Aorta (tissue), 5 donors: ENCODE measurements at regions not wholly inside any gene's neighbourhood (a gene's known extent, or its start where the extent isn't known, plus 50 kb on each side); places are given as distances from the start of the nearest gene placed in this dataset.

Source experiments
- ATAC-seq: fragments of 200-7000 bp; cut with Tn5 transposase; one replicate; pipeline ENCODE4 v1.9.1; 2022; ENCODE audit warnings: moderate library complexity; ENCODE audit not compliant: low FRiP score
- DNase-seq, 2 donors: peaks; one replicate each; pipeline ENCODE4 v3.0.0-alpha.2; 2020
- H3K27ac ChIP-seq, 2 donors: one replicate each; pipeline ENCODE4 v1.5.1; 2013; ENCODE audit warnings: low read length in 2 of 2, mild to moderate bottlenecking in 2 of 2, moderate library complexity in 2 of 2, control low read depth in 1 of 2, inconsistent platforms in 1 of 2, low read depth in 1 of 2
- H3K27me3 ChIP-seq, 2 donors: one replicate each; pipeline ENCODE4 v1.6.1; 2013; ENCODE audit warnings: control low read depth in 1 of 2, low read length in 1 of 2, mild to moderate bottlenecking in 1 of 2, moderate library complexity in 1 of 2; ENCODE audit not compliant: insufficient read depth in 2 of 2, control insufficient read depth in 1 of 2
- H3K36me3 ChIP-seq, 2 donors: one replicate each; pipeline ENCODE4 v1.6.1; 2013; ENCODE audit warnings: control low read depth in 1 of 2, low read length in 1 of 2, mild to moderate bottlenecking in 1 of 2; ENCODE audit not compliant: insufficient read depth in 2 of 2, control insufficient read depth in 1 of 2
- H3K4me1 ChIP-seq, 2 donors: one replicate each; pipeline ENCODE4 v1.6.1; 2013; ENCODE audit warnings: low read length in 2 of 2, control low read depth in 1 of 2, mild to moderate bottlenecking in 1 of 2, moderate library complexity in 1 of 2; ENCODE audit not compliant: insufficient read depth in 2 of 2, control insufficient read depth in 1 of 2
- H3K4me3 ChIP-seq, 2 donors: one replicate each; pipeline ENCODE4 v1.5.1; 2013; ENCODE audit warnings: low read length in 2 of 2, control low read depth in 1 of 2, mild to moderate bottlenecking in 1 of 2
- H3K9me3 ChIP-seq: one replicate; pipeline ENCODE4 v1.6.1; 2013; ENCODE audit warnings: mild to moderate bottlenecking, low read length; ENCODE audit not compliant: control insufficient read depth
- WGBS, 2 donors: extraction: QIAGEN DNeasy Blood & Tissue Kit; methylation state at CpG; one replicate each; pipeline ENCODE4 v1.1.7; 2013; 5-methylcytosine and 5-hydroxymethylcytosine counted together
- intact Hi-C, 2 donors: fragments of 100-400 bp; cut with DNase I; formaldehyde crosslinking; loops; one replicate each; pipeline versions ENCODE4 v1.14.2 to v1.15.0; 2022
- donor health status: healthy with polysubstance abuse.
- donor health status: Bipolar disorder and iron deficiency.
- donor health status: DM: no; HTN: no; CAD: no.
- donor health status: DM: no; HTN: no; CAD: no.
- donor health status: DM: yes; HTN: yes; CAD: no.

- no peaks in the 10 kb centered on the region for H3K36me3 ChIP-seq
- H3K27me3 ChIP-seq: no peaks in the 10 kb centered on the region
- intact Hi-C loops: no loop called here
- H3K27ac ChIP-seq: no peak overlapping the region
- ATAC-seq: no peak
- DNase-seq: no peak
- no peaks in the 10 kb centered on the region for H3K4me1 ChIP-seq
- 86 to 90% methylated on average over 6 of the region's 6 CpGs for WGBS, 2 donors
- H3K4me3 ChIP-seq: no peak overlapping the region
- H3K9me3 ChIP-seq: no peaks in the 10 kb centered on the region
Measured at GRCh38 chr2:121004950-121005349, 269.3 kb downstream of the GLI2 start.

GRCh38 chr2:121005453-121005852 is 269.8 kb downstream of the GLI2 start:
- no peaks in the 10 kb centered on the region for H3K27me3 ChIP-seq
- ATAC-seq (no peak), DNase-seq (no peak)
- no peak overlapping the region for H3K4me3 ChIP-seq
- whole genome bisulfite sequencing, 2 donors: 85 to 87% methylated on average over 3 of the region's 3 CpGs
- no peaks in the 10 kb centered on the region for H3K36me3 ChIP-seq
- intact Hi-C loops: no loop called here
- H3K9me3 ChIP-seq: no peaks in the 10 kb centered on the region
- no peaks in the 10 kb centered on the region for H3K4me1 ChIP-seq
- H3K27ac ChIP-seq: no peak overlapping the region

- WGBS, 2 donors: 93 to 96% methylated on average over 10 of the region's 10 CpGs
- Histone ChIP-seq H3K4me1 (no peaks in the 10 kb centered on the region), H3K4me3 (no peak overlapping the region), H3K27me3 (no peaks in the 10 kb centered on the region), H3K36me3 (no peaks in the 10 kb centered on the region), H3K9me3 (no peaks in the 10 kb centered on the region), H3K27ac (no peak overlapping the region)
- no peak for DNase-seq
- intact Hi-C loops: no loop called here
- no peak for ATAC-seq
Measured at GRCh38 chr2:121006743-121007489, 271.2 kb downstream of the GLI2 start.

GRCh38 chr2:121007490-121007853 is 271.8 kb downstream of the GLI2 start:
- DNase-seq: no peak
- H3K4me3 ChIP-seq: no peak overlapping the region
- H3K27ac ChIP-seq: no peak overlapping the region
- no peak for ATAC-seq
- H3K36me3 ChIP-seq: no peaks in the 10 kb centered on the region
- no peaks in the 10 kb centered on the region for H3K4me1 ChIP-seq
- WGBS, 2 donors: 95 to 97% methylated on average over 2 of the region's 2 CpGs
- intact Hi-C loops: no loop called here
- no peaks in the 10 kb centered on the region for H3K27me3 ChIP-seq
- no peaks in the 10 kb centered on the region for H3K9me3 ChIP-seq

GRCh38 chr2:121008975-121009374 is 273.3 kb downstream of the GLI2 start:
- WGBS, 2 donors: 75 to 77% methylated on average over 5 of the region's 5 CpGs
- ATAC-seq: no peak
- intact Hi-C loops: no loop called here

GRCh38 chr2:121010998-121011397 is 274.0 kb downstream of the TFCP2L1 start:
- no peaks in the 10 kb centered on the region for H3K27me3 ChIP-seq
- H3K9me3 ChIP-seq: no peaks in the 10 kb centered on the region
- ATAC-seq (no peak), DNase-seq (no peak)
- intact Hi-C loops: no loop called here
- H3K4me3 ChIP-seq: no peak overlapping the region
- H3K4me1 ChIP-seq: no peaks in the 10 kb centered on the region
- no peak overlapping the region for H3K27ac ChIP-seq
- no peaks in the 10 kb centered on the region for H3K36me3 ChIP-seq

More at GRCh38 chr2:121008975-121009374, 273.3 kb downstream of the GLI2 start:
- Histone ChIP-seq H3K27me3 (no peaks in the 10 kb centered on the region), H3K4me1 (no peaks in the 10 kb centered on the region), H3K9me3 (no peaks in the 10 kb centered on the region), H3K36me3 (no peaks in the 10 kb centered on the region), H3K27ac (no peak overlapping the region), H3K4me3 (no peak overlapping the region)
- DNase-seq: no peak

- no peaks in the 10 kb centered on the region for H3K4me1 ChIP-seq
- H3K4me3 ChIP-seq: no peak overlapping the region
- no peaks in the 10 kb centered on the region for H3K36me3 ChIP-seq
- H3K9me3 ChIP-seq: no peaks in the 10 kb centered on the region
- no peaks in the 10 kb centered on the region for H3K27me3 ChIP-seq
- 96 to 99% methylated on average over 3 of the region's 3 CpGs for WGBS, 2 donors
- H3K27ac ChIP-seq: no peak overlapping the region
- no peak for DNase-seq
- intact Hi-C loops: no loop called here
- no peak for ATAC-seq
Measured at GRCh38 chr2:121014876-121015275, 270.1 kb downstream of the TFCP2L1 start.

- H3K36me3 ChIP-seq: no peaks in the 10 kb centered on the region
- DNase-seq: no peak
- ATAC-seq: no peak
- intact Hi-C loops: no loop called here
- no peaks in the 10 kb centered on the region for H3K27me3 ChIP-seq
- 76 to 81% methylated on average over 7 of the region's 7 CpGs for WGBS, 2 donors
- H3K27ac ChIP-seq: no peak overlapping the region
- H3K9me3 ChIP-seq: no peaks in the 10 kb centered on the region
- no peaks in the 10 kb centered on the region for H3K4me1 ChIP-seq
- H3K4me3 ChIP-seq: no peak overlapping the region
Measured at GRCh38 chr2:121015971-121016485, 269.0 kb downstream of the TFCP2L1 start.

GRCh38 chr2:121017396-121017795 is 267.6 kb downstream of the TFCP2L1 start:
- ATAC-seq (no peak), DNase-seq (no peak)
- no peak overlapping the region for H3K4me3 ChIP-seq
- H3K27ac ChIP-seq: no peak overlapping the region
- H3K9me3 ChIP-seq: no peaks in the 10 kb centered on the region
- H3K36me3 ChIP-seq: no peaks in the 10 kb centered on the region
- H3K27me3 ChIP-seq: no peaks in the 10 kb centered on the region
- WGBS, 2 donors: 39 to 43% methylated on average over 7 of the region's 7 CpGs
- intact Hi-C loops: no loop called here
- no peaks in the 10 kb centered on the region for H3K4me1 ChIP-seq
